ENCODE measurements at regions not wholly inside any gene's neighbourhood (a gene's known extent, or its start where the extent isn't known, plus 50 kb on each side); places are given as distances from the start of the nearest gene placed in this dataset.

DNA sequence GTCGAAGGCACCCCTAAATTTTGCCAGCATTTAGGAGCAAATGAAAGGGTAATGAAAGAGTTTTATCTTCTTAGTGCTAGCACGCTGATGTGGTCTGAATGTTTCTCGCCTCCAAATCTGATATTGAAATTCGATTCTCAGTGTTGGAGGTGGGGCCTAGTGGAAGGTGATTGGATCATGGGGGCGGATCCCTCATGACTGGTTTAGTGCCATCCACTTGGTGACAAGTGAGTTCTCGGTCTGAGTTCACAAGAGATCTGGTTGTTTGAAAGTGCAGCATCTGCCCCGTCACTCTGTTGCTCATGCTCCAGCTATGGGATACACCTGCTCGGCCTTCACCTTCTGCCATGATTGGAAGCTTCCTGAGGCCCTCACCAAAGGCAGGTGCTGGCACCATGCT is 75.1 kb upstream of the ZBTB40 start:
- DNase-seq (ENCODE audit: low read depth in 3 of 3): no peak

GRCh38 chr1:22376976-22377375 is 74.7 kb upstream of the ZBTB40 start:
- no peak for DNase-seq (ENCODE audit: low read depth in 3 of 3)

- no peak for DNase-seq (ENCODE audit: low read depth in 3 of 3)
Observed at GRCh38 chr1:22379566-22379965, 72.1 kb upstream of the ZBTB40 start.

GRCh38 chr1:22380024-22380785 is 71.4 kb upstream of the ZBTB40 start:
- DNase-seq (ENCODE audit: low read depth in 3 of 3): no peak

- DNase-seq (ENCODE audit: low read depth in 3 of 3): no peak
Observed at GRCh38 chr1:22383526-22384294, 67.9 kb upstream of the ZBTB40 start.

- DNase-seq (ENCODE audit: low read depth in 3 of 3): no peak
Observed at GRCh38 chr1:22385537-22385936, 66.1 kb upstream of the ZBTB40 start.

- DNase-seq (ENCODE audit: low read depth in 3 of 3): no peak
Observed at GRCh38 chr1:22386774-22387173, 64.9 kb upstream of the ZBTB40 start.

GRCh38 chr1:22387919-22388580 is 63.6 kb upstream of the ZBTB40 start:
- DNase-seq (ENCODE audit: low read depth in 3 of 3): no peak

- DNase-seq (ENCODE audit: low read depth in 3 of 3): no peak
Observed at GRCh38 chr1:22388671-22389450, 62.8 kb upstream of the ZBTB40 start.

GRCh38 chr1:22393587-22393986 is 58.1 kb upstream of the ZBTB40 start:
- DNase-seq (ENCODE audit: low read depth in 3 of 3): no peak

DNA sequence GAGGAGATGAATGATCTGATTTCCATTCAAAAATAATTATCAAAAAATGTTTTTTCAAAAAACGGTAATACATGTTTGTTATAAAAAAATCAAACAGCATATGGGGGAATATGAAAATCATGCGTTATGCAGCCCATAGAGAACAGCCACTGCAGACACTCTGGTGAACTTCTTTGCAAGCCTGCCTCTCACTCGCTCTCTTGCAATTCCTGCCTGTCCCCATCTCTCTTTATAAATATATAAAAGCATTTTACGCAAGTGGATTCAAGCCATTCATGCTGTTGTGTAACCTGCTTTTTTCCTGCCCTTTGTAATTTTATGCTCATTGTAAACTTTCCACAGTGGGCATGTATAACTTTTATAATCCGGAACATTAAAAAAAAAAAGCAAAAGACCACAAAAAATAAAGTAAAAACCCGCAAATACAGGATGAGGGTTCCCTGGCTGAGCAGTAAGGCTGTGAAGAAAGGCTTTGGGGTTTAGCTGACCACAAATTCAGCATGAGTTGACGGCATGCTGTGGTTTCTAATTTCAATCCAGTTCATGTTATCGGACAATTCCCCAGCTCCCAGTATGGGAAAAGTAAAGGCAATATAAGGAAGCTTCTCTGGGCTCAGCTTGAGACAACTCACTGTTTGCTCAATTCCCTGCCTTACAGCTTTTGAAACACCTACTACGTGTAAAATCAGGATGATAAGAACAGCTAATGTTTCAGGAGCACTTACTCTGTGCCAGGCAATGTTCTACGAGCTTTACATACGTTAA is 52.8 kb upstream of the ZBTB40 start:
- DNase-seq (ENCODE audit: low read depth in 3 of 3): no peak

DNA sequence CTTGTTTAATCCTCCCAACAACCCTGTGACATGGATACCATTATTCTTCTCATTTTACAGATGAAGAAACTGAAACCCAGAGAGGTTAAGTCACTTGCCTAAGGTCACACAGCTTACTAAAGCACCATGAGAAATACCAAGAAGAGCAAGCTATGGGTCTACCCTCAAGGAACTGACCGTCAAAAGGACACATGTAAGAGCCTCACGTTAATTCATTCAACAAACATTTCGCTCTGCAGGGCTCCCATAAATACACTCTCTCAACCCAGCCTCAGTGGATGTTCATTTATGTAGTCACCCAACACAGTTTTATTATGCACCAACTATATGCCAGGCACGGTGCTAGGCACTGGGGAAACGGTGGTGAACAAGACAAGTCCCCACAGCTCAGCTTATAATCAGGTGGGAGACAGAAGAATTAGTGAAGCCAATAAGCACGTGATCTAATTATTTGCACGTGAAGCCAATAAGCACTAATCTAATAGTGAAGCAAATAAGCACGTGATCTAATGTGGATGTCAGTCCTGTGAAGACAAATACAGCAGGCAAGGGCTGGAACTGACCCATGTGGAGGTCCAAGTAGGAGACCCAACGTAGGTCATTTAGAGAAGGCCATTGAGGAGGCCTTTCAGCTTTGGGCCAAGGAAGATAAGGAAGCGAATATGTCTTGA is 52.1 kb upstream of the ZBTB40 start:
- DNase-seq (ENCODE audit: low read depth in 3 of 3): no peak
